ENCODE measurements at regions not wholly inside any gene's neighbourhood (a gene's known extent, or its start where the extent isn't known, plus 50 kb on each side); places are given as distances from the start of the nearest gene placed in this dataset.
A peak's percentile ranks its signal among the peaks of the same experiment; 100 is the strongest.

- DNase-seq: no peak
Measured at GRCh38 chrX:71000139-71000538, 68.0 kb downstream of the SNX12 start.

- peak; percentile 14 for DNase-seq
Measured at GRCh38 chrX:70998411-70999027, 67.6 kb upstream of the SLC7A3 start.

- DNase-seq: no peak
Measured at GRCh38 chrX:70995338-70995737, 64.4 kb upstream of the SLC7A3 start.

- DNase-seq: no peak
Measured at GRCh38 chrX:70988425-70988824, 57.5 kb upstream of the SLC7A3 start.

Data from activated CD4-positive, alpha-beta T cell treated with anti-CD3 and anti-CD28 coated beads, Interleukin-2, amount 50 U/mL, for 16 hours (primary cell).